Vagina (tissue), 2 donors: ENCODE measurements at regions not wholly inside any gene's neighbourhood (a gene's known extent, or its start where the extent isn't known, plus 50 kb on each side); places are given as distances from the start of the nearest gene placed in this dataset.

ENCODE experiments used
- DNase-seq, 2 donors: peaks; one replicate each; pipeline ENCODE4 v3.0.0-alpha.2; 2017; ENCODE audit errors: extremely low spot score in 2 of 2
- H3K27ac ChIP-seq: fragments of 200-600 bp; sonication (generic); one replicate; pipeline ENCODE4 v1.5.1; 2019
- H3K27me3 ChIP-seq: fragments of 200-600 bp; sonication (generic); one replicate; pipeline ENCODE4 v1.5.1; 2019
- H3K36me3 ChIP-seq, 2 donors: fragments of 200-600 bp; sonication (generic); one replicate each; pipeline ENCODE4 v1.5.1; 2017 to 2019
- H3K4me1 ChIP-seq: fragments of 200-600 bp; sonication (generic); one replicate; pipeline ENCODE4 v1.5.1; 2019
- H3K4me3 ChIP-seq, 2 donors: fragments of 200-600 bp; sonication (generic); 1 replicate in 1 of 2; 2 replicates in 1 of 2; pipeline ENCODE4 v1.5.1; 2016 to 2019
- H3K9me3 ChIP-seq: fragments of 200-600 bp; sonication (generic); one replicate; pipeline ENCODE4 v1.5.1; 2019
- POLR2A ChIP-seq, 2 donors: fragments of 450-650 bp; IDR thresholded peaks; one replicate each; pipeline ENCODE4 v1.6.1; 2017; ENCODE audit warnings: antibody characterized with exemption in 2 of 2, mild to moderate bottlenecking in 2 of 2, moderate library complexity in 2 of 2
- POLR2AphosphoS5 ChIP-seq, 2 donors: sonication (generic); formaldehyde crosslinking; IDR thresholded peaks; one replicate each; pipeline ENCODE4 v1.9.0; 2017; ENCODE audit warnings: antibody characterized with exemption in 2 of 2, mild to moderate bottlenecking in 2 of 2, low read depth in 1 of 2; ENCODE audit not compliant: insufficient read depth in 1 of 2
- intact Hi-C: fragments of 100-400 bp; cut with DNase I; formaldehyde crosslinking; loops from one replicate; pipeline ENCODE4 v1.15.1; 2023
- TF ChIP-seq, protein P1 (sequence below), 3 experiments: fragments of 450-650 bp in 2 of 3; fragments of 200-600 bp in 1 of 3; sonication (generic) in 1 of 3; IDR thresholded peaks; one replicate each; pipeline ENCODE4 v1.5.1; 2017 to 2019; ENCODE audit warnings: antibody characterized with exemption in 3 of 3, mild to moderate bottlenecking in 2 of 3, moderate library complexity in 2 of 3

DNA sequence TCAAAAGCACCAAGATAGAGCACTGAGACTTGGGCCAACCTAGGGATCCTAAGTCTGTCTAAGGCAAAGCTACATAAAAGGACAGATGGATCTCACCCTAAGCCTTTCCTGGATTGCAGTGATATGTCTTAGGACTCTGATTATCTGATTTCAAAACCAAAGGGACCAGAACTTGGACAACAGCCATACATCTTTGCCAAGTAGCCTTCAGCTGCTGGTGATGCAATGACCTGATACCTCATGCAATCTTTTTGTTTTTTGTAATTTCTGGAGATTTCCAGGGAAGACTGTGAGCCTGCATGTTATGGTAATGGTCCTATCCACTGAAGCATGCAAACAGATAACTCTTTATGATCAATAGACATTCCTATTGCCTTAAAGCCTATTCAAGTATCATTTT is 230.4 kb upstream of the MTNR1B start:
- TF ChIP-seq POLR2AphosphoS5 (IDR thresholded peaks at IDR 0.05; ENCODE audit: insufficient read depth in 1 of 2, low read depth in 1 of 2) (no peak), POLR2A (IDR thresholded peaks at IDR 0.05) (no peak)
- TF ChIP-seq, protein P1, sequence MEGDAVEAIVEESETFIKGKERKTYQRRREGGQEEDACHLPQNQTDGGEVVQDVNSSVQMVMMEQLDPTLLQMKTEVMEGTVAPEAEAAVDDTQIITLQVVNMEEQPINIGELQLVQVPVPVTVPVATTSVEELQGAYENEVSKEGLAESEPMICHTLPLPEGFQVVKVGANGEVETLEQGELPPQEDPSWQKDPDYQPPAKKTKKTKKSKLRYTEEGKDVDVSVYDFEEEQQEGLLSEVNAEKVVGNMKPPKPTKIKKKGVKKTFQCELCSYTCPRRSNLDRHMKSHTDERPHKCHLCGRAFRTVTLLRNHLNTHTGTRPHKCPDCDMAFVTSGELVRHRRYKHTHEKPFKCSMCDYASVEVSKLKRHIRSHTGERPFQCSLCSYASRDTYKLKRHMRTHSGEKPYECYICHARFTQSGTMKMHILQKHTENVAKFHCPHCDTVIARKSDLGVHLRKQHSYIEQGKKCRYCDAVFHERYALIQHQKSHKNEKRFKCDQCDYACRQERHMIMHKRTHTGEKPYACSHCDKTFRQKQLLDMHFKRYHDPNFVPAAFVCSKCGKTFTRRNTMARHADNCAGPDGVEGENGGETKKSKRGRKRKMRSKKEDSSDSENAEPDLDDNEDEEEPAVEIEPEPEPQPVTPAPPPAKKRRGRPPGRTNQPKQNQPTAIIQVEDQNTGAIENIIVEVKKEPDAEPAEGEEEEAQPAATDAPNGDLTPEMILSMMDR (IDR thresholded peaks at IDR 0.05) = no peak
- no peaks in the 10 kb centered on the region for H3K27me3 ChIP-seq
- H3K4me3 ChIP-seq = no peak overlapping the region
- H3K9me3 ChIP-seq = no peaks in the 10 kb centered on the region
- intact Hi-C loops = no loop called here
- H3K4me1 ChIP-seq = no peaks in the 10 kb centered on the region
- no peak for DNase-seq
- H3K27ac ChIP-seq = no peak overlapping the region
- H3K36me3 ChIP-seq = no peaks in the 10 kb centered on the region

DNA sequence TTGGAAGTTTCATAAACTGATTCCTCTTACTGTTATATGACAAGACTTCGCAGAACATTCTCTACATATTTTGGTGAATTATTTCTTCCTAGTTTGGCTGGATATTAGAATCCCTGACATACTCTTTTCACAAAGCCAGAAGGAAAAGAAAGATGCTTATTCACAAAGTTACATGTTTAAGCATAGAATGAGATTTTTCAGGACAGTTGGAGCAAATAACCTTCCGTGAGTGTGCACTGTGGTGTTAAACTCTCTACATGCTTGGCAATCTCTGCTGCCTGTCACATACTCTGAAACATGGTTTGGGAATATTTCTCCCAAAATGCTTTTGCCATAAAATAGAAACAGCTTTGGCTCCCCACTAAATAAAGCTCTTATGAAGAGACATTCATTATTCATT is 230.0 kb upstream of the MTNR1B start:
- no peak overlapping the region for H3K4me3 ChIP-seq
- TF ChIP-seq, protein P1 (IDR thresholded peaks at IDR 0.05) = no peak
- TF ChIP-seq POLR2AphosphoS5 (IDR thresholded peaks at IDR 0.05; ENCODE audit: insufficient read depth in 1 of 2, low read depth in 1 of 2) (no peak), POLR2A (IDR thresholded peaks at IDR 0.05) (no peak)
- no peaks in the 10 kb centered on the region for H3K36me3 ChIP-seq
- no peaks in the 10 kb centered on the region for H3K27me3 ChIP-seq
- DNase-seq = no peak
- H3K9me3 ChIP-seq = no peaks in the 10 kb centered on the region
- H3K27ac ChIP-seq = no peak overlapping the region
- H3K4me1 ChIP-seq = no peaks in the 10 kb centered on the region
- intact Hi-C loops = no loop called here

DNA sequence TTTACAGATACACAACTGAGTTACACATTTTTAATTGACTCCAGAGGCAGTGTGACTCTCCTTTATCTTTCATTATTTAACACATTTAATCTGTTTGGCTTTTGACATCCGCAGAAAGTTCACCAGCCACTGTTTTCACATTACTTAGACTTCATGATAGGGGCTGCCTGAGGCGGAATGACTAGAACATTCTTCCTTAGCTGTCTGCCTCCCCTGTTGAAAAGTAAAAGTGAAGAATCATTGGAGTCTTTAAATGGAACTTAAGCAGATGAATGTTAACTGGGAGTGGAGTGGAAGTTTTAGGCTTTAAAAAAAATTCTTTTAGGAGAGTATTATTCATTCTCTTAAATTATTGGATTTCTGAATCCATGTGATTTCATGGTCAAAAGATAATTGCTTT is 229.2 kb upstream of the MTNR1B start:
- H3K4me3 ChIP-seq = no peak overlapping the region
- intact Hi-C loops = no loop called here
- TF ChIP-seq POLR2A (IDR thresholded peaks at IDR 0.05) = no peak
- TF ChIP-seq POLR2AphosphoS5 (IDR thresholded peaks at IDR 0.05; ENCODE audit: insufficient read depth in 1 of 2, low read depth in 1 of 2) = no peak
- TF ChIP-seq, protein P1 (IDR thresholded peaks at IDR 0.05) = no peak
- no peak overlapping the region for H3K27ac ChIP-seq
- H3K4me1 ChIP-seq = no peaks in the 10 kb centered on the region
- H3K9me3 ChIP-seq = no peaks in the 10 kb centered on the region
- no peaks in the 10 kb centered on the region for H3K36me3 ChIP-seq
- no peaks in the 10 kb centered on the region for H3K27me3 ChIP-seq
- no peak for DNase-seq

DNA sequence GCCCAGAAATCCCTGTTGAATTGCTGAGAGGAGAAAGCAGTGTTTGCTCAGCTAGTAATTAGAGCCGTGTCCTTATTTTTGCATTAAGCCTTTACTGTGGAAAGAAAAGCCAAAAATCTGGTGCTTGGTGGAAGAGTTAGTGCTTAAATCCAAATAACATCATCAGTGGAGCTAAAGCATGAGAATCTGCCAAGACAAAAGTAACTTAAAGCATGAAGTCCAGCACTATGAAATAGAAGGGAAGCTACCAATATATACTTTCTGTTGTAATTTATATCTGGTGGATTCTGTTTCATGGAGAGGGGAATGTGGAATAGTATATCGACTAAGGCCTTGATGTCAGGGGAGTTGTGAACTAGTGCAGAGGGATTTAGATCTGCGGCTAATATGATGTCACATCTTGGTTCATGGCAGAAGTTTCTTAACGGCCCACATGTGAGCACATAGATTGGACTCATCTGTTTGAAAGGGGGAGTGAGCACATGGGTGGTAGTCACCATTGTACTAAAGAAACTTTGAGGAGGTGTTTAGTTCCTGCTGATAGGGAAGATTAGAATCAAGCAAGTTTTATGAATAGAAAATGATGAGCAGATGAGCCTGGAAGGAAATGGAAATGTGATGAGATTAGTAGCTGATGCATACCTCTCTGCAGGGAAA is 224.4 kb upstream of the MTNR1B start:
- intact Hi-C loops = no loop called here

DNA sequence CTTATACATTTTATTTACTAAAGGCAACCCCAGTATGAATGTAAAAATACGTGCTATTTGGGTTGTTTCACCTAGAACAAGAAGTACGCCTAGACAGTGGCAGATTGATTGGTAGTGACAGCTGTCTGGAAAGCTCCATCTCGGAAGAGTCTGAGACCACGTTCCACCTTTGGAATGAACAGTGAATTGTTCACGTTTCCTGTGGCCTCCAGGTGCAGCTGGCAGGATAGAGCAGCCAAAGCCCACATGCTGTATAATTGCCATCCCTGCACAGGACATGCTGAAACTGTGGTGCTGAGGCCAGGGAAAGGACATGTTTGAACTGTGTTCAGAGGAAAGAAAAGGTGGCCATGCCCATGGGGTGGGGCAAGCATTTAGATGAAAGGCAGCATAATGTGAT is 218.7 kb upstream of the MTNR1B start:
- no peaks in the 10 kb centered on the region for H3K4me1 ChIP-seq
- no peak overlapping the region for H3K27ac ChIP-seq
- H3K36me3 ChIP-seq = no peaks in the 10 kb centered on the region
- H3K9me3 ChIP-seq = no peaks in the 10 kb centered on the region
- no peak overlapping the region for H3K4me3 ChIP-seq
- intact Hi-C loops = no loop called here
- no peak for DNase-seq
- TF ChIP-seq, protein P1 (IDR thresholded peaks at IDR 0.05) = no peak
- TF ChIP-seq POLR2A (IDR thresholded peaks at IDR 0.05) (no peak), POLR2AphosphoS5 (IDR thresholded peaks at IDR 0.05; ENCODE audit: insufficient read depth in 1 of 2, low read depth in 1 of 2) (no peak)
- no peaks in the 10 kb centered on the region for H3K27me3 ChIP-seq

More for the DNA sequence above, 224.4 kb upstream of the MTNR1B start:
- Histone ChIP-seq H3K4me1 (no peaks in the 10 kb centered on the region), H3K27me3 (no peaks in the 10 kb centered on the region), H3K36me3 (no peaks in the 10 kb centered on the region), H3K9me3 (no peaks in the 10 kb centered on the region), H3K4me3 (no peak overlapping the region), H3K27ac (no peak overlapping the region)
- no peak for DNase-seq
- TF ChIP-seq, protein P1 (IDR thresholded peaks at IDR 0.05) = no peak
- TF ChIP-seq POLR2AphosphoS5 (IDR thresholded peaks at IDR 0.05; ENCODE audit: insufficient read depth in 1 of 2, low read depth in 1 of 2) (no peak), POLR2A (IDR thresholded peaks at IDR 0.05) (no peak)
